ENCODE measurements at regions not wholly inside any gene's neighbourhood (a gene's known extent, or its start where the extent isn't known, plus 50 kb on each side); places are given as distances from the start of the nearest gene placed in this dataset.

- H3K4me1 ChIP-seq (ENCODE audit: insufficient read depth): no peaks in the 10 kb centered on the region
- H3K36me3 ChIP-seq: no peaks in the 10 kb centered on the region
- DNase-seq: no peak
- WGBS, 3 donors: 48 to 56% (median 55%) methylated on average over 2 of the region's 2 CpGs
- intact Hi-C loops (cut with DNase I): no loop called here
- TF ChIP-seq CTCF (IDR thresholded peaks at IDR 0.05): no peak
- TF ChIP-seq EP300 (IDR thresholded peaks at IDR 0.05): no peak
- no peak for TF ChIP-seq POLR2A (IDR thresholded peaks at IDR 0.05)
- no peak overlapping the region for H3K4me3 ChIP-seq
- H3K9me3 ChIP-seq: no peaks in the 10 kb centered on the region
- H3K27me3 ChIP-seq: no peaks in the 10 kb centered on the region
- H3K27ac ChIP-seq: no peak overlapping the region
Measured at GRCh38 chr21:27149034-27149433, 182.1 kb upstream of the ADAMTS5 start.

GRCh38 chr21:27146268-27146667, 179.4 kb upstream of the ADAMTS5 start:
- no peak overlapping the region for H3K4me3 ChIP-seq
- H3K27me3 ChIP-seq: no peaks in the 10 kb centered on the region
- intact Hi-C loops (cut with DNase I): no loop called here
- no peak for DNase-seq
- H3K36me3 ChIP-seq: no peaks in the 10 kb centered on the region
- TF ChIP-seq POLR2A (IDR thresholded peaks at IDR 0.05) (no peak), EP300 (IDR thresholded peaks at IDR 0.05) (no peak), CTCF (IDR thresholded peaks at IDR 0.05) (no peak)
- H3K4me1 ChIP-seq (ENCODE audit: insufficient read depth): no peaks in the 10 kb centered on the region
- no peaks in the 10 kb centered on the region for H3K9me3 ChIP-seq
- no peak overlapping the region for H3K27ac ChIP-seq
- WGBS, 3 donors: 73 to 80% (median 78%) methylated on average over 1 of the region's 1 CpG

GRCh38 chr21:27145134-27145798, 178.4 kb upstream of the ADAMTS5 start:
- Histone ChIP-seq H3K4me3 (no peak overlapping the region), H3K9me3 (no peaks in the 10 kb centered on the region), H3K36me3 (no peaks in the 10 kb centered on the region), H3K27ac (no peak overlapping the region), H3K27me3 (no peaks in the 10 kb centered on the region), H3K4me1 (ENCODE audit: insufficient read depth) (no peaks in the 10 kb centered on the region)
- TF ChIP-seq CTCF (IDR thresholded peaks at IDR 0.05) (no peak), EP300 (IDR thresholded peaks at IDR 0.05) (no peak), POLR2A (IDR thresholded peaks at IDR 0.05) (no peak)
- no peak for DNase-seq
- intact Hi-C loops (cut with DNase I): no loop called here
- WGBS, 3 donors: 86 to 88% (median 86%) methylated on average over 6 of the region's 6 CpGs

GRCh38 chr21:27143476-27143875, 176.6 kb upstream of the ADAMTS5 start:
- H3K36me3 ChIP-seq: no peaks in the 10 kb centered on the region
- intact Hi-C loops (cut with DNase I): no loop called here
- TF ChIP-seq CTCF (IDR thresholded peaks at IDR 0.05): no peak
- TF ChIP-seq EP300 (IDR thresholded peaks at IDR 0.05): no peak
- no peak for TF ChIP-seq POLR2A (IDR thresholded peaks at IDR 0.05)
- no peak overlapping the region for H3K4me3 ChIP-seq
- no peaks in the 10 kb centered on the region for H3K9me3 ChIP-seq
- H3K27me3 ChIP-seq: no peaks in the 10 kb centered on the region
- WGBS, 3 donors: 97 to 98% (median 97%) methylated on average over 31 of the region's 31 CpGs
- no peaks in the 10 kb centered on the region for H3K4me1 ChIP-seq (ENCODE audit: insufficient read depth)
- DNase-seq: no peak
- H3K27ac ChIP-seq: no peak overlapping the region
